NT2/D1 (cell line): ENCODE measurements at regions not wholly inside any gene's neighbourhood (a gene's known extent, or its start where the extent isn't known, plus 50 kb on each side); places are given as distances from the start of the nearest gene placed in this dataset.

ENCODE experiments used
- DNase-seq: peaks from one replicate; pipeline ENCODE4 v3.0.0-alpha.2; 2011; ENCODE audit warnings: low read depth, low spot score
- H3K27me3 ChIP-seq: 2 replicates; pipeline ENCODE4 v1.6.0; 2011; ENCODE audit warnings: mild to moderate bottlenecking; ENCODE audit not compliant: insufficient read length, insufficient read depth
- H3K36me3 ChIP-seq: 2 replicates; pipeline ENCODE4 v1.6.1; 2011; ENCODE audit warnings: mild to moderate bottlenecking, low read length, mixed read lengths; ENCODE audit not compliant: insufficient read depth, insufficient read length
- H3K4me1 ChIP-seq: 2 replicates; pipeline ENCODE4 v1.5.1; 2011; ENCODE audit not compliant: insufficient read depth, insufficient read length
- H3K4me3 ChIP-seq: 2 replicates; pipeline ENCODE4 v1.5.1; 2011; ENCODE audit warnings: low read depth; ENCODE audit not compliant: insufficient read length
- H3K9ac ChIP-seq: 2 replicates; pipeline ENCODE4 v1.6.0; 2011; ENCODE audit warnings: low read depth; ENCODE audit not compliant: insufficient read length
- H3K9me3 ChIP-seq: 2 replicates; pipeline ENCODE4 v1.5.1; 2011; ENCODE audit warnings: mild to moderate bottlenecking, low read length; ENCODE audit not compliant: insufficient read depth
- SUZ12 ChIP-seq: IDR thresholded peaks from 2 replicates; pipeline ENCODE4 v1.6.1; 2011; ENCODE audit not compliant: insufficient read length, insufficient read depth; ENCODE audit errors: extremely low read depth
- YY1 ChIP-seq: IDR thresholded peaks from 2 replicates; pipeline ENCODE4 v1.6.1; 2011; ENCODE audit not compliant: insufficient read length, insufficient read depth
- ZNF274 ChIP-seq: IDR thresholded peaks from 2 replicates; pipeline ENCODE4 v1.6.1; 2011; ENCODE audit warnings: mild to moderate bottlenecking, low read depth, low read length

DNA sequence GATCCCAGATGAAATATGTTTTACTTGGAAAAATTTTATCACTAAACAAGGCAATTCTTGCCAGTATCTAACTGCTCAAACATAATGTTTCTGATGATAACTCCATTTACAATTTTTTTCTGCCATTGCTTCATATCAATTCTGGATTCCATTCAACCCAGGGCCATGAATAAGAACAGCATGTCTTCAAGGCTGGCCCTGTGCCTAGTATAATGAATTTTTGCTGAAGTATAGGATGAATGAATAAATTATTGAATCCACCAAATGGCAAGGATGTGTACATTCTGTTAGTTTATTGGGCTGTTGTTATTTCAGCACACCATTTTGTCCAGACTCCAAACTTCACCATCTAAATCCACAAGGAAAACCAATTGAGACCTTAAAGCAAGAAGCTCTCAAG is 414.7 kb downstream of the HS3ST3B1 start:
- no peaks in the 10 kb centered on the region for H3K27me3 ChIP-seq
- DNase-seq = no peak
- no peaks in the 10 kb centered on the region for H3K4me1 ChIP-seq
- H3K9ac ChIP-seq = no peak overlapping the region
- no peaks in the 10 kb centered on the region for H3K9me3 ChIP-seq
- H3K36me3 ChIP-seq = no peaks in the 10 kb centered on the region
- H3K4me3 ChIP-seq = no peak overlapping the region
- TF ChIP-seq ZNF274 (no peak), SUZ12 (no peak), YY1 (no peak)

DNA sequence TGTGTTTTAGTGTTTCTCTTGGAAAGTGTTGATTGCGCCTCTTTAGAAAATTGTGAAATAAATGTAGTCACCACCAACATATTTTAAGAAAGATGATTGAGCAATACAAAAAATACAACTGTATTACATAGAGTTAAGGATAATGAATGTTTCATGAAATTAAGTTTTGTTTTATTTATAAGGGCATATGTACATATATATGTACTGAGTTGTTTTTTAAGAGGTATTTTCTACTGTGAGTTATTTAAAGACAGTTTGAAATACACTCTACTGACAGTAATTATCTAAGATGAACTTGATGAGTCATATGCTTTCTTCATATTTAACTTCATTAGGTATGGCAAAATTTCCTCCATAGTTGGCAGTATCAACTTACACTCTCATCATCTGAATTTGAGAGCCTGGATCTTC is 411.7 kb downstream of the HS3ST3B1 start:
- no peak for DNase-seq
- Histone ChIP-seq H3K36me3 (no peaks in the 10 kb centered on the region), H3K9ac (no peak overlapping the region), H3K4me1 (no peaks in the 10 kb centered on the region), H3K4me3 (no peak overlapping the region), H3K27me3 (no peaks in the 10 kb centered on the region), H3K9me3 (no peaks in the 10 kb centered on the region)
- TF ChIP-seq ZNF274 (no peak), YY1 (no peak), SUZ12 (no peak)

DNA sequence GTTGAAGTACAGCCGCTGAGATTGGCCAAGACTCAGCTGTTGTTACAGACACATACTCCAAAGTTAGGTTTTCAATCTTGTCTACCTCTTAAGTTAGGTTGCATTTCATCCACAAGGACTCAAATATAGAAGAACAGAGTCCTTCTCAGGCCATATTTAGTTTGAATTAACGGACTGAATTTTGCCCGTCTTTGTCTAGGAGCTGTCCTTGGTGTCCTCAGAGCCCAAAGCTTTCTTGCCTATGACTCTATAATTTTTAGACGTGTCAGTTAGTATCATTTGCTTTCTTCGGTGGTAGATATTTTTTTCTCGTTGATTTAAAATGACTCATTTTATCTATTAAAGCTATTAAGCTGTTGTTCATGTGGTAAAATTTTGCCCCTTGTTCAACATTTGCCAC is 403.2 kb downstream of the HS3ST3B1 start:
- Histone ChIP-seq H3K4me3 (no peak overlapping the region), H3K27me3 (no peaks in the 10 kb centered on the region), H3K4me1 (no peaks in the 10 kb centered on the region), H3K9me3 (no peaks in the 10 kb centered on the region), H3K9ac (no peak overlapping the region), H3K36me3 (no peaks in the 10 kb centered on the region)
- TF ChIP-seq ZNF274 = no peak
- no peak for TF ChIP-seq YY1
- TF ChIP-seq SUZ12 = no peak
- DNase-seq = no peak

DNA sequence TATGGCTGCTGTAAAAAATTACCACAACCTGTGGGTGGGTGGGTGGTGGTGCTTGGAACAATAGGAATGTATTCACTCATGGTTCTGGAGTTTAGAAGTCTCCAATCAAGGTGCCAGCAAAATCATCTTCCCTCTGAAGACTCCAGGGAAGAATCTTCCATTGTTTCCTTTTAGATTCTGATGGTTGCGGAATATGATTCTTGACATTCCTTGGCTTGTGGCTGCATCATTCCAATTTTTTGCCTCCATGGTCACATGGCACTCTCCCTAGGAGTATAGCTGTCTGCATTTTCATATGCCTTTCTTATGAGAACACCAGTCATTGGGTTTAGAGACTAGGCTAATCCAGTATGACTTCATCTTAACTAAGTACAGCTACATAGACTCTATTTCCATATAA is 401.0 kb downstream of the HS3ST3B1 start:
- Histone ChIP-seq H3K4me3 (no peak overlapping the region), H3K9ac (no peak overlapping the region), H3K9me3 (no peaks in the 10 kb centered on the region), H3K36me3 (no peaks in the 10 kb centered on the region), H3K4me1 (no peaks in the 10 kb centered on the region), H3K27me3 (no peaks in the 10 kb centered on the region)
- TF ChIP-seq YY1 (no peak), SUZ12 (no peak), ZNF274 (no peak)
- DNase-seq = no peak

DNA sequence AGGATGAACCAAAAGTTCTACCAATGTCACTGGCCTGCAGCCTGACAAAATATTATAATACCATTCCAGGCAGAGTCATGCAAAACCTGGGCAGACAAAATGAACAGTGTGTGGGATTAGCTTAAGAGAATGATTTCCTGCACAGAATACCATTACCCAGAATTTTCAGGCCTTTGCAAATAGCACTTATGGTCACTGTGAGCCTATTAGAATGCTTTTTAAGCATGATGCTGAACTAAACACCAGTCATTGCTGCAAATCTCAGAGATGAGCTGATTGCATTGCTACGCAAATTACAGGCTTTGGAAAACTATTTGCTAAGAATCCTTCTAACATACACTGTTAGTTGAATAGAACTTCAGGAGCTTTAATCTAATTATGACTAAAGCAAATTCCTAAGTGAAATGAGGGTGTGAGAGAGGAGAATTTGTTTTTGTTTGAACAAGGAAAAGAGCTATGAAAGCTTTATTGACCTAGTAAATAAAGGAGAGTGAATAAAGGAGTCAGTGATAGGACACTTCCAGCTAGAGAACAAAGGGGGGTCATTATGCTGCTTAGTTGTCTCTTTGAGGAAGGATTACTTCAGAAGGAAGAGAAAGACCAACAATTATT is 398.8 kb downstream of the HS3ST3B1 start:
- DNase-seq = no peak
- TF ChIP-seq ZNF274 (no peak), SUZ12 (no peak), YY1 (no peak)
- Histone ChIP-seq H3K4me3 (no peak overlapping the region), H3K4me1 (no peaks in the 10 kb centered on the region), H3K9ac (no peak overlapping the region), H3K27me3 (no peaks in the 10 kb centered on the region), H3K36me3 (no peaks in the 10 kb centered on the region), H3K9me3 (no peaks in the 10 kb centered on the region)

DNA sequence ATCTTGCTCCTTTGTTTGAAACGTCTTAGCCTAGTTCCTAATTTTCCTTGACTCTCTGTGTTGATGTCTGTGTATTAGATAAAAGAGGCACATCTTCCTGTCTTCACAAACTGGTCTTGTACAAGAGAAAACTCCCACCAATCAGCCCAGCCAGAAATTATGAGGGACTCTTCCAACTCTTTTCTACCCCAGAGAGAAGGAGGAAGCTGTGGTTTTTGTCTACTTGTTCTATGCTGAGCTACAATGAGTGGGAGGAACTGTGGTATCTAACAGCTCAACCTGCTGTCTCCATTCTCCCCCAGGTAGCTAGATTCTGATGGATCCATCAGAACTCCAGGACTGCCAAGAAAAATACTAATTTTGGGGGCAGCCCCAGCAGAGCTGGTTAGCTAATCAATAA is 392.5 kb downstream of the HS3ST3B1 start:
- Histone ChIP-seq H3K36me3 (no peaks in the 10 kb centered on the region), H3K9ac (no peak overlapping the region), H3K4me3 (no peak overlapping the region), H3K4me1 (no peaks in the 10 kb centered on the region), H3K9me3 (no peaks in the 10 kb centered on the region), H3K27me3 (no peaks in the 10 kb centered on the region)
- no peak for DNase-seq
- no peak for TF ChIP-seq ZNF274
- no peak for TF ChIP-seq YY1
- TF ChIP-seq SUZ12 = no peak

DNA sequence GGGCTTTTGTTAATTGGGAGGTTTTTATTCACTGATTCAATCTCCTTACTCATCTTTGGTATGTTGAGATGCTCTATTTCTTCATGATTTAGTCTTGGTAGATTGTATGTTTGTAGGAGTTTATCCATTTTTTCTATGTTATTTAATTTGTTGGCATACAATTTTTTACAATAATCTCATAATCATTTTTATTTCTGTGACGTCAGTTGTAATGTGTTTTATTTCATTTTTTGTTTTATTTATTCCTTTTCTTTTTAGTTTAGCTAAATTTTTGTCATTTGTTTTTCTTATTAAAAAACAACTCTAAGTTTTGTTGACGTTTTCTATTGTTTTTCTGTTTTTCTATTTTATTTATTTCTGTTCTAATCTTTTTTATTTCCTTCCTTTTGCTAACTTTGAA is 389.8 kb downstream of the HS3ST3B1 start:
- Histone ChIP-seq H3K4me1 (no peaks in the 10 kb centered on the region), H3K36me3 (no peaks in the 10 kb centered on the region), H3K9me3 (no peaks in the 10 kb centered on the region), H3K9ac (no peak overlapping the region), H3K27me3 (no peaks in the 10 kb centered on the region), H3K4me3 (no peak overlapping the region)
- TF ChIP-seq ZNF274 (no peak), YY1 (no peak), SUZ12 (no peak)
- no peak for DNase-seq
